Type B pancreatic cell (in vitro differentiated cells): ENCODE measurements at regions not wholly inside any gene's neighbourhood (a gene's known extent, or its start where the extent isn't known, plus 50 kb on each side); places are given as distances from the start of the nearest gene placed in this dataset.
A peak's percentile ranks its signal among the peaks of the same experiment; 100 is the strongest.

Experiments
- DNase-seq: peaks from one replicate; pipeline ENCODE4 v3.0.0; 2021; ENCODE audit warnings: mixed read lengths; ENCODE audit not compliant: unreplicated experiment; ENCODE audit errors: extremely low spot score
- H3K27ac Mint-ChIP-seq: 2 replicates; pipeline ENCODE4 v1.8.0; 2021; ENCODE audit warnings: mild to moderate bottlenecking, mixed read lengths
- H3K27me3 Mint-ChIP-seq: 2 replicates; pipeline ENCODE4 v1.8.0; 2021; ENCODE audit warnings: mixed read lengths
- H3K36me3 Mint-ChIP-seq: 2 replicates; pipeline ENCODE4 v1.8.0; 2021; ENCODE audit warnings: mixed read lengths
- H3K4me1 Mint-ChIP-seq: one replicate; pipeline ENCODE4 v1.8.0; 2021; ENCODE audit warnings: mixed read lengths; ENCODE audit not compliant: unreplicated experiment
- H3K4me3 Mint-ChIP-seq: 2 replicates; pipeline ENCODE4 v1.8.0; 2021; ENCODE audit warnings: mild to moderate bottlenecking, mixed read lengths
- H3K9me3 Mint-ChIP-seq: 2 replicates; pipeline ENCODE4 v1.8.0; 2021; ENCODE audit warnings: mixed read lengths
- TF ChIP-seq, protein P1 (sequence below): fragments of 200-600 bp; sonication (generic); conservative IDR thresholded peaks from 2 replicates; pipeline ENCODE4 v1.5.0; 2021; ENCODE audit warnings: antibody characterized with exemption, mild to moderate bottlenecking

DNA sequence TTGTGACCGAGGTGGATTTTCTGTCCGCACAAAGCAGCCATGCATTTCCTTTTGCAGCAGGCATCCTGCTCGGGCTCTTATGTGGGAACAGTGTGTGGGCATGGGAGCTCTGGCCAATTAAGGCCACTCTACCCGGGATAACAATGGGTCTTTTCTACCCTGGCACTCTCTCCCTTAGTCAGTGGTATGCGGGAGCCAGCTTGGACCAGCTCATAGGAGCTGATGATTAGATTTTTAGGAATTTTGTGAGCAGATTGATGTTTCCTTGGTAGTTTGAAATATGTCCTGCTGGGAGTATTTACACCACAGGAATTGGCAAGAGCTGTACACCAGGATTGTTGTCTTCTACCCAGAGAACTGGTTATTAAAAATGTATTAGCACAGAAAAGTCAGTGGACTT is 89.3 kb downstream of the SPP2 start:
- Mint-ChIP-seq H3K9me3 (peaks cover 15% of the 10 kb centered on the region), H3K27ac (no peak overlapping the region), H3K4me1 (peaks cover 17% of the 10 kb centered on the region), H3K27me3 (peaks cover 3% of the 10 kb centered on the region), H3K4me3 (no peak overlapping the region), H3K36me3 (peaks cover 4% of the 10 kb centered on the region)
- DNase-seq, result no peak
- TF ChIP-seq, protein P1, sequence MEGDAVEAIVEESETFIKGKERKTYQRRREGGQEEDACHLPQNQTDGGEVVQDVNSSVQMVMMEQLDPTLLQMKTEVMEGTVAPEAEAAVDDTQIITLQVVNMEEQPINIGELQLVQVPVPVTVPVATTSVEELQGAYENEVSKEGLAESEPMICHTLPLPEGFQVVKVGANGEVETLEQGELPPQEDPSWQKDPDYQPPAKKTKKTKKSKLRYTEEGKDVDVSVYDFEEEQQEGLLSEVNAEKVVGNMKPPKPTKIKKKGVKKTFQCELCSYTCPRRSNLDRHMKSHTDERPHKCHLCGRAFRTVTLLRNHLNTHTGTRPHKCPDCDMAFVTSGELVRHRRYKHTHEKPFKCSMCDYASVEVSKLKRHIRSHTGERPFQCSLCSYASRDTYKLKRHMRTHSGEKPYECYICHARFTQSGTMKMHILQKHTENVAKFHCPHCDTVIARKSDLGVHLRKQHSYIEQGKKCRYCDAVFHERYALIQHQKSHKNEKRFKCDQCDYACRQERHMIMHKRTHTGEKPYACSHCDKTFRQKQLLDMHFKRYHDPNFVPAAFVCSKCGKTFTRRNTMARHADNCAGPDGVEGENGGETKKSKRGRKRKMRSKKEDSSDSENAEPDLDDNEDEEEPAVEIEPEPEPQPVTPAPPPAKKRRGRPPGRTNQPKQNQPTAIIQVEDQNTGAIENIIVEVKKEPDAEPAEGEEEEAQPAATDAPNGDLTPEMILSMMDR, result no peak

DNA sequence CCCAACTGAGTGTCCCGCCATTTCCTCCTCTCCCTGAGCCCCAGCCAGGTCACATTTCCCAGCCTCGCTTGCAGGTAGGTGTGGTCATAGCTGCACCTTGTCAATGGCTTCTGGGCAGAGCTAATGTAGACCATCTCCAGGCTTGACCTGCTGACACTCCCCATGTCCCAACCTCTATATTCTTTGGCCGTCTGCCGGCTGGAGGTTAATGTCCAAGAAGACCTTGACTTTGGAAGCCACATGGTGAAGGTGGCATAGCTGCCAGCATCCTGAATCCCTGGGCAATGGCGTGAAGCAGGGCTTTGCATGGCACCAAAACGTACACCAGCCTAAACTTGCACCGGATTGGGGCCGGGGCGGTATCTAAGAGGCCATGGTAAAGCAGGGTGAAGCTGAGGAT is 88.3 kb downstream of the SPP2 start:
- peaks cover 15% of the 10 kb centered on the region for H3K9me3 Mint-ChIP-seq
- H3K27ac Mint-ChIP-seq, result no peak overlapping the region
- peaks cover 3% of the 10 kb centered on the region for H3K27me3 Mint-ChIP-seq
- peaks cover 17% of the 10 kb centered on the region for H3K4me1 Mint-ChIP-seq
- no peak overlapping the region for H3K4me3 Mint-ChIP-seq
- no peak for DNase-seq
- H3K36me3 Mint-ChIP-seq, result peaks cover 4% of the 10 kb centered on the region
- TF ChIP-seq, protein P1, result no peak

DNA sequence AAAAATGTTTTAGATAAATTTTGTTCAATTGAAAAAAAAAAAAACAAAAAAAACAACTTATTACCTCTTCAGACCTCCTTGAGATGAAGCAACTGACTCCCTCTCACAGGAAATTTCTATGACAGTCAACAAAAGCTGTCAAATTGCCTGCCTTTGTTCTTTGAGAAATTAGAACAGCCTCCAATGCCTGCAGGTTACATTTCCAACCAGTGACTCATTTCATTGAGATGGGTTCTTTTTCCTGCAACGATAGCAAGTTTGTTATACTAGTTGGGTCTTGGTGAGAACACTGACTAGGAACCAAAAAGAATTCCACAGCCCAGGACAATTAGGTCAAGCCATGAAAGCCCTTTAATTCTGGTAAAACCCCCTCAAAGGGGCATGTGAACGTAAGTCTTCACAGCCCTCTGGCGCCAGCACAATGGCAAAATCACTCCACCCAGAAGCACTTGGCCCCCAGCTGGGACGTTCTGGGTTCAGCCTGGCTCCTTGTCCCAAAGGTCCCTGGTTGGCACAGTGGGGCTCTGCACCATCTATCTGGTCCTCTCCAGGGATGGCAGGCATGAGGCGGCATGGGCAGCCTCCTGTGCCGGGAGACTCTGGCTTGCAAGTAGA is 87.0 kb downstream of the SPP2 start:
- Mint-ChIP-seq H3K9me3 (peaks cover 10% of the 10 kb centered on the region), H3K36me3 (no peaks in the 10 kb centered on the region), H3K4me1 (peaks cover 24% of the 10 kb centered on the region), H3K4me3 (peak overlapping the region; percentile 56), H3K27ac (peak overlapping the region; percentile 92), H3K27me3 (peaks cover 3% of the 10 kb centered on the region)
- TF ChIP-seq, protein P1, result no peak
- DNase-seq, result no peak

DNA sequence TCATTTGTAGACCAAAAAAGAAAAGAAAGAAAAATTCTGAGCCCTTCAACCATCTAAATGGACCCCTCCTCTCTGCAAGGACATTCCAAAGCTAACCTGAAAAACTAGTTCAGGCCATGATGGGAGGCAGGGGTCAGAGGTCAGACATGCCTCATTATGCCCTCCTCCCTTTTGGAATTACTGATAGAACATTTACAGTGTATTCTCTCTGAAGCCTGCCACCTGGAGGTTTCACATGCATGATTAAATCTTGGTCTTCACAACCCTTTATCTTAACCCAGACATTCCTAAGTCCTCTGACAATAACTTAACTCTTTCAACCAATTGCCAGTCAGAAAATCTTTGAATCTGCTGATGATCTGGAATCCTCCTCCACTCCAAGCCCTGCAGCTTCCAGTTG is 86.0 kb downstream of the SPP2 start:
- H3K27ac Mint-ChIP-seq, result peak overlapping the region; percentile 92
- peaks cover 3% of the 10 kb centered on the region for H3K27me3 Mint-ChIP-seq
- peaks cover 26% of the 10 kb centered on the region for H3K4me1 Mint-ChIP-seq
- no peak for DNase-seq
- peak overlapping the region; percentile 75 for H3K4me3 Mint-ChIP-seq
- no peaks in the 10 kb centered on the region for H3K36me3 Mint-ChIP-seq
- peaks cover 10% of the 10 kb centered on the region for H3K9me3 Mint-ChIP-seq
- TF ChIP-seq, protein P1, result no peak

DNA sequence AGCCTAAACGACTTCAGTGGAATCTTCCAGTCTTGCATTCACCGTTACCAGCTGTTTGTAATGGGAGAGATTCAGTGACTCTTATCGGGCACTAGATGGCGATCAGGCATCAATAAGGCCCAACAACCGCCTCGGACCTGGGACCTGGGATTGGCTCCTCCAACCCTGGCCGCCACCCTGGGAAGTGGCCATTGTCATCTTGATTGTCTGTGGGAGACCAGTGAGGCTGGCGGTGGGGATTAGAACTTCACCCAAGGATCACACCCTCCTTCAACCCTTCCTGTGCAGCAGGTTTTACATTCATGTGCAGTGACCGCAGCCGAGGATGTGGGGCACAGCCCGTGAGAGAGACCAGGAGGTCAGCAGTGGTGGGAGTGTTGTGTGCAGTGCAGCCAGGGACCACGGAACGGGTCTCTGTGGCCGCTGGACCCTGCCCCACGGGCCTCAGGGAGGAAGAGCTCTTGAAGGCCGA is 85.3 kb downstream of the SPP2 start:
- H3K27me3 Mint-ChIP-seq, result peaks cover 3% of the 10 kb centered on the region
- peak; percentile 74 for DNase-seq
- H3K9me3 Mint-ChIP-seq, result peaks cover 16% of the 10 kb centered on the region
- TF ChIP-seq, protein P1, result peak; percentile 89
- peaks cover 33% of the 10 kb centered on the region for H3K4me1 Mint-ChIP-seq
- H3K36me3 Mint-ChIP-seq, result no peaks in the 10 kb centered on the region
- peak overlapping the region; percentile 75 for H3K4me3 Mint-ChIP-seq
- H3K27ac Mint-ChIP-seq, result peak overlapping the region; percentile 92
